ENCODE measurements at regions not wholly inside any gene's neighbourhood (a gene's known extent, or its start where the extent isn't known, plus 50 kb on each side); places are given as distances from the start of the nearest gene placed in this dataset.

- Mint-ChIP-seq H3K27ac (no peak overlapping the region), H3K9me3 (peaks cover 4% of the 10 kb centered on the region), H3K4me3 (no peak overlapping the region), H3K4me1 (ENCODE audit: unreplicated experiment) (peaks cover 17% of the 10 kb centered on the region), H3K27me3 (no peaks in the 10 kb centered on the region), H3K36me3 (peaks cover 3% of the 10 kb centered on the region)
- no peak for TF ChIP-seq CTCF (conservative IDR thresholded peaks at IDR 0.05)
- DNase-seq (ENCODE audit: extremely low spot score, unreplicated experiment), result no peak
Measured at GRCh38 chr3:14330508-14330907, 71.9 kb upstream of the SLC6A6 start.

GRCh38 chr3:14331251-14331650 is 71.2 kb upstream of the SLC6A6 start:
- Mint-ChIP-seq H3K4me1 (ENCODE audit: unreplicated experiment) (peaks cover 17% of the 10 kb centered on the region), H3K36me3 (peaks cover 3% of the 10 kb centered on the region), H3K4me3 (peak overlapping the region; percentile 28), H3K27ac (no peak overlapping the region), H3K9me3 (peaks cover 4% of the 10 kb centered on the region), H3K27me3 (no peaks in the 10 kb centered on the region)
- no peak for TF ChIP-seq CTCF (conservative IDR thresholded peaks at IDR 0.05)
- DNase-seq (ENCODE audit: extremely low spot score, unreplicated experiment), result no peak

GRCh38 chr3:14332392-14332791 is 70.0 kb upstream of the SLC6A6 start:
- peaks cover 3% of the 10 kb centered on the region for H3K36me3 Mint-ChIP-seq
- peaks cover 22% of the 10 kb centered on the region for H3K4me1 Mint-ChIP-seq (ENCODE audit: unreplicated experiment)
- H3K9me3 Mint-ChIP-seq, result peaks cover 4% of the 10 kb centered on the region
- no peak for DNase-seq (ENCODE audit: extremely low spot score, unreplicated experiment)
- H3K27me3 Mint-ChIP-seq, result no peaks in the 10 kb centered on the region
- no peak for TF ChIP-seq CTCF (conservative IDR thresholded peaks at IDR 0.05)
- H3K27ac Mint-ChIP-seq, result no peak overlapping the region
- no peak overlapping the region for H3K4me3 Mint-ChIP-seq

GRCh38 chr3:14333215-14333614 is 69.2 kb upstream of the SLC6A6 start:
- peaks cover 22% of the 10 kb centered on the region for H3K4me1 Mint-ChIP-seq (ENCODE audit: unreplicated experiment)
- peaks cover 3% of the 10 kb centered on the region for H3K36me3 Mint-ChIP-seq
- H3K27ac Mint-ChIP-seq, result no peak overlapping the region
- no peak for DNase-seq (ENCODE audit: extremely low spot score, unreplicated experiment)
- peaks cover 4% of the 10 kb centered on the region for H3K9me3 Mint-ChIP-seq
- TF ChIP-seq CTCF (conservative IDR thresholded peaks at IDR 0.05), result no peak
- H3K27me3 Mint-ChIP-seq, result no peaks in the 10 kb centered on the region
- no peak overlapping the region for H3K4me3 Mint-ChIP-seq

- DNase-seq (ENCODE audit: extremely low spot score, unreplicated experiment), result no peak
- Mint-ChIP-seq H3K4me1 (ENCODE audit: unreplicated experiment) (peaks cover 22% of the 10 kb centered on the region), H3K4me3 (no peak overlapping the region), H3K36me3 (no peaks in the 10 kb centered on the region), H3K27ac (peak overlapping the region; percentile 0), H3K9me3 (peaks cover 4% of the 10 kb centered on the region), H3K27me3 (no peaks in the 10 kb centered on the region)
- no peak for TF ChIP-seq CTCF (conservative IDR thresholded peaks at IDR 0.05)
Measured at GRCh38 chr3:14333621-14334020, 68.8 kb upstream of the SLC6A6 start.

- DNase-seq (ENCODE audit: extremely low spot score, unreplicated experiment), result no peak
- H3K4me3 Mint-ChIP-seq, result no peak overlapping the region
- H3K9me3 Mint-ChIP-seq, result peaks cover 4% of the 10 kb centered on the region
- no peaks in the 10 kb centered on the region for H3K27me3 Mint-ChIP-seq
- no peaks in the 10 kb centered on the region for H3K36me3 Mint-ChIP-seq
- TF ChIP-seq CTCF (conservative IDR thresholded peaks at IDR 0.05), result no peak
- peaks cover 22% of the 10 kb centered on the region for H3K4me1 Mint-ChIP-seq (ENCODE audit: unreplicated experiment)
- H3K27ac Mint-ChIP-seq, result peak overlapping the region; percentile 0
Measured at GRCh38 chr3:14334136-14334535, 68.3 kb upstream of the SLC6A6 start.

Measured in type B pancreatic cell (in vitro differentiated cells).